ENCODE measurements at regions not wholly inside any gene's neighbourhood (a gene's known extent, or its start where the extent isn't known, plus 50 kb on each side); places are given as distances from the start of the nearest gene placed in this dataset.

GRCh38 chr6:102641426-102641825 lies 1247.9 kb downstream of the GRIK2 start:
- Histone ChIP-seq H3F3A (ENCODE audit: insufficient read depth) (no peaks in the 10 kb centered on the region), H3K27ac (ENCODE audit: low read depth, low read length) (no peak overlapping the region), H3K36me3 (ENCODE audit: low read length) (no peaks in the 10 kb centered on the region), H3K9ac (ENCODE audit: low read length) (no peak overlapping the region), H3K9me3 (ENCODE audit: insufficient read depth, low read length) (no peaks in the 10 kb centered on the region), H3K4me2 (ENCODE audit: low read depth, low read length, poor library complexity, severe bottlenecking) (no peak overlapping the region), H3K79me2 (ENCODE audit: insufficient read depth, low read length) (no peaks in the 10 kb centered on the region), H3K27me3 (ENCODE audit: low read length) (no peaks in the 10 kb centered on the region), H3K9me2 (replicated peaks; ENCODE audit: insufficient read depth, low read length) (no peaks in the 10 kb centered on the region), H3K4me3 (ENCODE audit: insufficient read depth, low read length, poor library complexity, severe bottlenecking) (no peak overlapping the region), H4K20me1 (ENCODE audit: low read depth, low read length) (no peaks in the 10 kb centered on the region), H2AFZ (ENCODE audit: low read depth, low read length, severe bottlenecking) (no peak overlapping the region)
- TF ChIP-seq EZH2phosphoT487 (conservative IDR thresholded peaks at IDR 0.05; ENCODE audit: low read length), result no peak

GRCh38 chr6:102631921-102632320 lies 1238.4 kb downstream of the GRIK2 start:
- Histone ChIP-seq H4K20me1 (ENCODE audit: low read depth, low read length) (no peaks in the 10 kb centered on the region), H3K27me3 (ENCODE audit: low read length) (no peaks in the 10 kb centered on the region), H3K9me3 (ENCODE audit: insufficient read depth, low read length) (no peaks in the 10 kb centered on the region), H3K36me3 (ENCODE audit: low read length) (no peaks in the 10 kb centered on the region), H3K9me2 (replicated peaks; ENCODE audit: insufficient read depth, low read length) (no peaks in the 10 kb centered on the region), H3K79me2 (ENCODE audit: insufficient read depth, low read length) (no peaks in the 10 kb centered on the region), H2AFZ (ENCODE audit: low read depth, low read length, severe bottlenecking) (no peak overlapping the region), H3K4me3 (ENCODE audit: insufficient read depth, low read length, poor library complexity, severe bottlenecking) (no peak overlapping the region), H3K27ac (ENCODE audit: low read depth, low read length) (no peak overlapping the region), H3F3A (ENCODE audit: insufficient read depth) (no peaks in the 10 kb centered on the region), H3K4me2 (ENCODE audit: low read depth, low read length, poor library complexity, severe bottlenecking) (no peak overlapping the region), H3K9ac (ENCODE audit: low read length) (no peak overlapping the region)
- no peak for TF ChIP-seq CTCF (IDR thresholded peaks at IDR 0.05; ENCODE audit: insufficient read depth, low read length, poor library complexity, severe bottlenecking)

- Histone ChIP-seq H3K9me2 (replicated peaks; ENCODE audit: insufficient read depth, low read length) (no peaks in the 10 kb centered on the region), H2AFZ (ENCODE audit: low read depth, low read length, severe bottlenecking) (no peak overlapping the region), H3K79me2 (ENCODE audit: insufficient read depth, low read length) (no peaks in the 10 kb centered on the region), H3K36me3 (ENCODE audit: low read length) (no peaks in the 10 kb centered on the region), H4K20me1 (ENCODE audit: low read depth, low read length) (no peaks in the 10 kb centered on the region), H3K9me3 (ENCODE audit: insufficient read depth, low read length) (no peaks in the 10 kb centered on the region), H3K27ac (ENCODE audit: low read depth, low read length) (no peak overlapping the region), H3F3A (ENCODE audit: insufficient read depth) (no peaks in the 10 kb centered on the region), H3K4me2 (ENCODE audit: low read depth, low read length, poor library complexity, severe bottlenecking) (no peak overlapping the region), H3K4me3 (ENCODE audit: insufficient read depth, low read length, poor library complexity, severe bottlenecking) (no peak overlapping the region), H3K27me3 (ENCODE audit: low read length) (no peaks in the 10 kb centered on the region), H3K9ac (ENCODE audit: low read length) (no peak overlapping the region)
- TF ChIP-seq CTCF (IDR thresholded peaks at IDR 0.05; ENCODE audit: insufficient read depth, low read length, poor library complexity, severe bottlenecking) (no peak), EZH2phosphoT487 (conservative IDR thresholded peaks at IDR 0.05; ENCODE audit: low read length) (no peak)
Measured at GRCh38 chr6:102623201-102623600, 1229.7 kb downstream of the GRIK2 start.

GRCh38 chr6:102619585-102619984 lies 1226.1 kb downstream of the GRIK2 start:
- Histone ChIP-seq H4K20me1 (ENCODE audit: low read depth, low read length) (no peaks in the 10 kb centered on the region), H3K27ac (ENCODE audit: low read depth, low read length) (no peak overlapping the region), H3K4me3 (ENCODE audit: insufficient read depth, low read length, poor library complexity, severe bottlenecking) (no peak overlapping the region), H3K36me3 (ENCODE audit: low read length) (no peaks in the 10 kb centered on the region), H3K9ac (ENCODE audit: low read length) (no peak overlapping the region), H3F3A (ENCODE audit: insufficient read depth) (no peaks in the 10 kb centered on the region), H3K27me3 (ENCODE audit: low read length) (no peaks in the 10 kb centered on the region), H3K9me2 (replicated peaks; ENCODE audit: insufficient read depth, low read length) (no peaks in the 10 kb centered on the region), H2AFZ (ENCODE audit: low read depth, low read length, severe bottlenecking) (no peak overlapping the region), H3K4me2 (ENCODE audit: low read depth, low read length, poor library complexity, severe bottlenecking) (no peak overlapping the region), H3K9me3 (ENCODE audit: insufficient read depth, low read length) (peaks cover 4% of the 10 kb centered on the region; the same call in 1 of the 2 replicates), H3K79me2 (ENCODE audit: insufficient read depth, low read length) (no peaks in the 10 kb centered on the region)
- TF ChIP-seq CTCF (IDR thresholded peaks at IDR 0.05; ENCODE audit: insufficient read depth, low read length, poor library complexity, severe bottlenecking), result peak; percentile 37
- TF ChIP-seq EZH2phosphoT487 (conservative IDR thresholded peaks at IDR 0.05; ENCODE audit: low read length), result no peak
